Loucy (cell line): ENCODE measurements at regions not wholly inside any gene's neighbourhood (a gene's known extent, or its start where the extent isn't known, plus 50 kb on each side); places are given as distances from the start of the nearest gene placed in this dataset.

Experiments
- H2AFZ ChIP-seq: fragments of 200-600 bp; sonication (generic); 2 replicates; pipeline ENCODE4 v1.6.0; 2016; ENCODE audit warnings: antibody characterized with exemption, mild to moderate bottlenecking, low read length, moderate library complexity
- H3F3A ChIP-seq: fragments of 200-600 bp; 2 replicates; pipeline ENCODE4 v1.6.0; 2016; ENCODE audit warnings: antibody characterized with exemption, low read depth, mild to moderate bottlenecking
- H3K27me3 ChIP-seq: fragments of 200-600 bp; sonication (generic); 2 replicates; pipeline ENCODE4 v1.6.1; 2014; ENCODE audit warnings: low read length, mild to moderate bottlenecking; ENCODE audit not compliant: insufficient read depth, poor library complexity, severe bottlenecking
- H3K36me3 ChIP-seq: fragments of 200-600 bp; sonication (generic); 2 replicates; pipeline ENCODE4 v1.6.1; 2016; ENCODE audit warnings: low read length; ENCODE audit not compliant: insufficient read depth
- H3K4me1 ChIP-seq: fragments of 200-600 bp; sonication (generic); 2 replicates; pipeline ENCODE4 v1.5.1; 2014; ENCODE audit warnings: low read length, mild to moderate bottlenecking; ENCODE audit not compliant: insufficient read depth, poor library complexity, severe bottlenecking
- H3K4me2 ChIP-seq: fragments of 200-600 bp; sonication (generic); 2 replicates; pipeline ENCODE4 v1.6.0; 2014; ENCODE audit warnings: antibody characterized with exemption, low read length, low read depth, mild to moderate bottlenecking; ENCODE audit not compliant: poor library complexity, severe bottlenecking
- H3K4me3 ChIP-seq: fragments of 200-600 bp; sonication (generic); 2 replicates; pipeline ENCODE4 v1.5.1; 2014; ENCODE audit warnings: low read length, mild to moderate bottlenecking, mixed read lengths; ENCODE audit not compliant: poor library complexity, severe bottlenecking
- H3K79me2 ChIP-seq: fragments of 200-600 bp; sonication (generic); 2 replicates; pipeline ENCODE4 v1.6.1; 2014; ENCODE audit warnings: low read length; ENCODE audit not compliant: insufficient read depth
- H3K9ac ChIP-seq: fragments of 200-600 bp; sonication (generic); 2 replicates; pipeline ENCODE4 v1.6.0; 2014; ENCODE audit warnings: mild to moderate bottlenecking, low read depth, low read length, moderate library complexity; ENCODE audit not compliant: poor library complexity, severe bottlenecking
- H3K9me2 ChIP-seq: fragments of 200-600 bp; sonication (generic); replicated peaks from 2 replicates; pipeline ENCODE4 v1.6.1; 2016; ENCODE audit warnings: low read depth, low read length, mixed read lengths
- H3K9me3 ChIP-seq: fragments of 200-600 bp; sonication (generic); 2 replicates; pipeline ENCODE4 v1.6.1; 2014; ENCODE audit warnings: mild to moderate bottlenecking, antibody characterized with exemption, low read length, low read depth; ENCODE audit not compliant: insufficient read depth
- H4K20me1 ChIP-seq: fragments of 200-600 bp; sonication (generic); 2 replicates; pipeline ENCODE4 v1.6.0; 2014; ENCODE audit warnings: antibody characterized with exemption, low read length, mild to moderate bottlenecking; ENCODE audit not compliant: insufficient read depth, poor library complexity, severe bottlenecking
- EZH2phosphoT487 ChIP-seq: fragments of 200-600 bp; IDR thresholded peaks from 2 replicates; pipeline ENCODE4 v1.6.1; 2018; ENCODE audit warnings: antibody characterized with exemption, mild to moderate bottlenecking, moderate library complexity, borderline replicate concordance
- TF ChIP-seq, protein P1 (sequence below): fragments of 200-600 bp; sonication (generic); conservative IDR thresholded peaks from 2 replicates; pipeline ENCODE4 v1.5.1; 2014; ENCODE audit warnings: mild to moderate bottlenecking, antibody characterized with exemption, low read length

DNA sequence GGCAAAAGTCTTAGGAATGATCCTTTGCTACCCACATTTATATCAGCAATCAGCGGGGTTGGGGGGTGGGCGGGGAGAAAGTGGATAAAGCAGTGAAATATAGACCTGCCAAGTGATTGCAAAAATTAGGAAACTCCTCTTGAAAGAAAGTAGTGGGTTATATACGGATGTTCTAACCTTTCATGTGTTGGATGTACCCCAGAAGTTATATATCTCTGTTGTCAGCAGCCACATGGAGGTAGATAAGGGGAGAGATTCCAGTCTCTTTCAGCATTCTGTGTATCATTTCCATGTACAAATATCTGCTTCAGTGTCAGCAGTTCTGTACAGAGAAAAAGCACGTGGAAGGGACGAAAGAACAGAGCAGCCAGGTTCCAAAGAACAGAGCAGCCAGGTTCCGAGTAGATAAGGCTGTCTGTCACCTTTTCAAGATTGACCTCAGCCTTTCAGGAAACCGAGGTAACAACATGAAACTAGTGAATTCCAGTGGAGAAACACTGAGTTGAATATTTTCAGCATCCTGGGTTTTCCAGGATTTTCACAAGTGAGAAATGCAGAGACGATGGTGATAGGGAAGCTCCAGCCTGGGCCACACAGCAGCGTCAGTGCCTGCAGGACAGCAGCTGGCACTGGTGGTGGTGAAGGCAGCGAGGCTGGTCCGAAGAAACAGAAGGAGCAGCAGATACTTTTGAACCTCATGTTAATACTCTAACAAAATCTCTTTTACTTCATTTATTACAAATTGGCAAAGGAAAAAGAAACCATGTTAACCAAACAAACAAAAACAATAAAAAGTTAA lies 212.3 kb downstream of the C7orf25 start:
- no peaks in the 10 kb centered on the region for H4K20me1 ChIP-seq
- H3K9ac ChIP-seq: no peak overlapping the region
- H3K4me2 ChIP-seq: no peak overlapping the region
- H3K27me3 ChIP-seq: no peaks in the 10 kb centered on the region
- no peaks in the 10 kb centered on the region for H3K4me1 ChIP-seq
- H3K79me2 ChIP-seq: no peaks in the 10 kb centered on the region
- H3K9me3 ChIP-seq: no peaks in the 10 kb centered on the region
- TF ChIP-seq EZH2phosphoT487: no peak
- TF ChIP-seq, protein P1, sequence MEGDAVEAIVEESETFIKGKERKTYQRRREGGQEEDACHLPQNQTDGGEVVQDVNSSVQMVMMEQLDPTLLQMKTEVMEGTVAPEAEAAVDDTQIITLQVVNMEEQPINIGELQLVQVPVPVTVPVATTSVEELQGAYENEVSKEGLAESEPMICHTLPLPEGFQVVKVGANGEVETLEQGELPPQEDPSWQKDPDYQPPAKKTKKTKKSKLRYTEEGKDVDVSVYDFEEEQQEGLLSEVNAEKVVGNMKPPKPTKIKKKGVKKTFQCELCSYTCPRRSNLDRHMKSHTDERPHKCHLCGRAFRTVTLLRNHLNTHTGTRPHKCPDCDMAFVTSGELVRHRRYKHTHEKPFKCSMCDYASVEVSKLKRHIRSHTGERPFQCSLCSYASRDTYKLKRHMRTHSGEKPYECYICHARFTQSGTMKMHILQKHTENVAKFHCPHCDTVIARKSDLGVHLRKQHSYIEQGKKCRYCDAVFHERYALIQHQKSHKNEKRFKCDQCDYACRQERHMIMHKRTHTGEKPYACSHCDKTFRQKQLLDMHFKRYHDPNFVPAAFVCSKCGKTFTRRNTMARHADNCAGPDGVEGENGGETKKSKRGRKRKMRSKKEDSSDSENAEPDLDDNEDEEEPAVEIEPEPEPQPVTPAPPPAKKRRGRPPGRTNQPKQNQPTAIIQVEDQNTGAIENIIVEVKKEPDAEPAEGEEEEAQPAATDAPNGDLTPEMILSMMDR: no peak
- H3K36me3 ChIP-seq: no peaks in the 10 kb centered on the region
- H2AFZ ChIP-seq: no peak overlapping the region
- no peaks in the 10 kb centered on the region for H3F3A ChIP-seq
- H3K9me2 ChIP-seq: no peaks in the 10 kb centered on the region
- H3K4me3 ChIP-seq: no peak overlapping the region

GRCh38 chr7:42698600-42699374 lies 213.1 kb downstream of the C7orf25 start:
- no peak overlapping the region for H3K9ac ChIP-seq
- no peaks in the 10 kb centered on the region for H3K9me3 ChIP-seq
- no peaks in the 10 kb centered on the region for H3K79me2 ChIP-seq
- TF ChIP-seq, protein P1: no peak
- no peak for TF ChIP-seq EZH2phosphoT487
- H2AFZ ChIP-seq: no peak overlapping the region
- H3K4me1 ChIP-seq: no peaks in the 10 kb centered on the region
- no peak overlapping the region for H3K4me3 ChIP-seq
- no peaks in the 10 kb centered on the region for H3K9me2 ChIP-seq
- no peak overlapping the region for H3K4me2 ChIP-seq
- no peaks in the 10 kb centered on the region for H3K36me3 ChIP-seq
- no peaks in the 10 kb centered on the region for H3K27me3 ChIP-seq
- H4K20me1 ChIP-seq: no peaks in the 10 kb centered on the region
- H3F3A ChIP-seq: no peaks in the 10 kb centered on the region

GRCh38 chr7:42694894-42695507 lies 216.9 kb downstream of the C7orf25 start:
- Histone ChIP-seq H4K20me1 (no peaks in the 10 kb centered on the region), H3K4me2 (no peak overlapping the region), H3K9me3 (no peaks in the 10 kb centered on the region), H3K4me1 (no peaks in the 10 kb centered on the region), H2AFZ (no peak overlapping the region), H3K27me3 (no peaks in the 10 kb centered on the region), H3F3A (no peaks in the 10 kb centered on the region), H3K4me3 (no peak overlapping the region), H3K9me2 (no peaks in the 10 kb centered on the region), H3K36me3 (no peaks in the 10 kb centered on the region), H3K9ac (no peak overlapping the region), H3K79me2 (no peaks in the 10 kb centered on the region)
- TF ChIP-seq EZH2phosphoT487: no peak
- TF ChIP-seq, protein P1: no peak
